Left lung (tissue), 4 donors: ENCODE measurements at regions not wholly inside any gene's neighbourhood (a gene's known extent, or its start where the extent isn't known, plus 50 kb on each side); places are given as distances from the start of the nearest gene placed in this dataset.

ENCODE experiments used
- ATAC-seq: fragments of 200-7000 bp; cut with Tn5 transposase; one replicate; pipeline ENCODE4 v1.9.1; 2020; ENCODE audit warnings: moderate library complexity
- DNase-seq, 4 donors: peaks; one replicate each; pipeline ENCODE4 v3.0.0-alpha.2; 2013 to 2020
- H3K27ac ChIP-seq, 2 donors: fragments of 200-600 bp; sonication (generic) in 1 of 2; one replicate each; pipeline versions ENCODE4 v1.5.0 to v1.8.0; 2020 to 2021
- H3K27me3 ChIP-seq, 2 donors: fragments of 200-600 bp; sonication (generic) in 1 of 2; one replicate each; pipeline versions ENCODE4 v1.5.0 to v1.8.0; 2020 to 2021
- H3K36me3 ChIP-seq, 2 donors: fragments of 200-600 bp; sonication (generic) in 1 of 2; one replicate each; pipeline versions ENCODE4 v1.5.0 to v1.8.0; 2020 to 2021
- H3K4me1 ChIP-seq, 2 donors: fragments of 200-600 bp; one replicate each; pipeline ENCODE4 v1.8.0; 2021
- H3K4me3 ChIP-seq, 2 donors: fragments of 200-600 bp; sonication (generic) in 1 of 2; one replicate each; pipeline versions ENCODE4 v1.5.0 to v1.8.0; 2020 to 2021; ENCODE audit warnings: mild to moderate bottlenecking in 1 of 2
- H3K9me3 ChIP-seq, 2 donors: fragments of 200-600 bp; sonication (generic) in 1 of 2; one replicate each; pipeline versions ENCODE4 v1.5.0 to v1.8.0; 2020 to 2021
- CTCF ChIP-seq, 2 donors: fragments of 200-600 bp; sonication (generic) in 1 of 2; IDR thresholded peaks; one replicate each; pipeline versions ENCODE4 v1.5.0 to v1.8.0; 2021; ENCODE audit warnings: antibody characterized with exemption in 2 of 2
- intact Hi-C, 2 donors: fragments of 100-400 bp; cut with DNase I; formaldehyde crosslinking; loops; one replicate each; pipeline versions ENCODE4 v1.11.2 to v1.14.2; 2022
- donor health status: DM: no; HTN: yes; CAD: no.
- donor health status: DM: no; HTN: no; CAD: no.

DNA sequence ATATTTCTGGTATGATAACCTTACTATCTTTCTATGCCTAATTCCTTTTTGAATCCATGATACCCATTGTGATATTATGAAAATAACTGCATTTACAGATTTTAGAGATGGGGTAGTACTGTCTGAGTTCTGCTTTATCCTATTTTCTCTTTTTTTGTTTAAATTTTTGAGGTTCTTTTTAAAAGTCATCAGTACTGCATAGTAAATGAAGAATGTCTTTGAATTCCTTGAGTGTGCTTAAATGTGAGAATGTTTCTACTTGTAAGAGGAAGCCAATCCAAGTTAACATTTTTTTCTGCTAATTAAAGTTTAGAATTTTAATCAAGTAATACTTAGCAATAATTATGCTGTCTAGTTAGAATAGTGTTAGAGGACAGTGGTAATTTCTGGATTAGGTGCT is 474.6 kb downstream of the PCNX1 start:
- ATAC-seq (no peak), DNase-seq (no peak)
- Histone ChIP-seq H3K27me3 (no peaks in the 10 kb centered on the region), H3K9me3 (peaks cover 0 to 5% of the 10 kb centered on the region in 2 donors), H3K4me3 (no peak overlapping the region), H3K36me3 (no peaks in the 10 kb centered on the region), H3K27ac (no peak overlapping the region), H3K4me1 (no peaks in the 10 kb centered on the region)
- TF ChIP-seq CTCF (IDR thresholded peaks at IDR 0.05) = no peak
- intact Hi-C loops = no loop called here

DNA sequence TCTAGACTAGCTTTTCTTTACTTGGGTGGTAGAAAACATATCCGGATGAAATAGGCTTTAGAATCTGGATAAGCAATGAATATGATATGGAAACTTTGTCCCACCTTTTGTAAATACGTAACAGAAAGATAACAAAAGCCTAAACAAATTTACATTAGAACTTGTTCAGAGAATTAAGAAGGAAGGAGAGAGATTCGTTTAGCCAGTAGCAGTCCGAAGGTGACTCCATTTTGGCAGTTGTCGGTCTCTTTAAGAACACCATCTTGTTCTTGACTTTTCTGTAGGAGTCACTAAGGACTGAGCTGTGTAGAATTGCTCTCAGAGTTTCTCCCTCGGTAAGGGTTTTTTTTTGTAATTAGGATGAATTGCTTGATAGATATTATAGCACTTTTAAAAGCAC is 475.1 kb downstream of the PCNX1 start:
- DNase-seq (no peak), ATAC-seq (no peak)
- no peak for TF ChIP-seq CTCF (IDR thresholded peaks at IDR 0.05)
- H3K36me3 ChIP-seq = no peaks in the 10 kb centered on the region
- no peak overlapping the region for H3K27ac ChIP-seq
- H3K4me3 ChIP-seq = no peak overlapping the region
- intact Hi-C loops = no loop called here
- no peaks in the 10 kb centered on the region for H3K27me3 ChIP-seq
- H3K9me3 ChIP-seq = peaks cover 0 to 2% of the 10 kb centered on the region in 2 donors
- no peaks in the 10 kb centered on the region for H3K4me1 ChIP-seq

GRCh38 chr14:71383510-71383909 is 476.3 kb downstream of the PCNX1 start:
- no peak overlapping the region for H3K27ac ChIP-seq
- DNase-seq = no peak
- H3K4me1 ChIP-seq = no peaks in the 10 kb centered on the region
- H3K9me3 ChIP-seq = no peaks in the 10 kb centered on the region
- no peaks in the 10 kb centered on the region for H3K36me3 ChIP-seq
- no peaks in the 10 kb centered on the region for H3K27me3 ChIP-seq
- no peak for TF ChIP-seq CTCF (IDR thresholded peaks at IDR 0.05)
- no peak overlapping the region for H3K4me3 ChIP-seq
- intact Hi-C loops = no loop called here
- no peak for ATAC-seq

DNA sequence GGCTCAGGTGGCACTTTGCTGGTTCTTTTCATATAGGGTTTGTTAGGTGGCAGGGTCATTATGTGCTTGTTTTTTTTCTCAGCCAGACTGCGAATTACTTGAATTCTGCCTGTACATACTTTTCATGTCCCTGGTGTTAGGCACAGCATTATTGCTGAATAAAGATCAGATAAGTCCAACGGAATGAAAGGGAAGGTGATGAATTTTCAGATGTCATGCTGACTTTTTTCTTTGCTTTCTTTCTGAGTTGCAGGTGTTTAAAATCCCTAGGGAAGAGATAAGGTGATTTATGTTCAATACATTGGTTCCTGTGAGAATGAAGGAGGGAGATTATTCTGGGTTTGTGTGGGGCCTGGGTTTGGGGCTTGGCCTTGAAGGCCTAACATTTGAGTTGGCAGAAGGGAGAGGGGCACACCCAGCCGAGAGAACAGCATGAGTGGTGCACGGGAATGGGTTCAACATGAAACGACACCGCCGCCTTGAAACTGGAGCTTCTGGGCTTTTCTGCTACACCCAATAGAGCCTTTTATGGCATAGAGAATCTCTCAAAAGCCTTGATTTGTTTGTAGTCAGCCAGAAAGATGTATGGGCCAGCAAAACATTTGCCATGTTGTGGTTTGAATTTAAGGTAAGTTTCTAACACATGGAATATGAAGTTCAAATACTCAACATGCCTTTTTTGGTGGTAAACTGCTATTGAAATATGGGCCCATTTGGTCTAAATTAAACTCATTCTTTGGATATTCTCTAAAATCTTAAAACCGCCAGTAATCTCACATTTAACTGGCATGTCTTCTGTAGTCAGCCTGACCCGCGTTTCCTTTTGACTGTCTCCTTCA is 477.0 kb downstream of the PCNX1 start:
- Histone ChIP-seq H3K27me3 (no peaks in the 10 kb centered on the region), H3K9me3 (no peaks in the 10 kb centered on the region), H3K27ac (no peak overlapping the region), H3K4me3 (no peak overlapping the region), H3K4me1 (no peaks in the 10 kb centered on the region), H3K36me3 (no peaks in the 10 kb centered on the region)
- TF ChIP-seq CTCF (IDR thresholded peaks at IDR 0.05) = no peak
- ATAC-seq (peak; percentile 25), DNase-seq (no peak)
- intact Hi-C loops = no loop called here

DNA sequence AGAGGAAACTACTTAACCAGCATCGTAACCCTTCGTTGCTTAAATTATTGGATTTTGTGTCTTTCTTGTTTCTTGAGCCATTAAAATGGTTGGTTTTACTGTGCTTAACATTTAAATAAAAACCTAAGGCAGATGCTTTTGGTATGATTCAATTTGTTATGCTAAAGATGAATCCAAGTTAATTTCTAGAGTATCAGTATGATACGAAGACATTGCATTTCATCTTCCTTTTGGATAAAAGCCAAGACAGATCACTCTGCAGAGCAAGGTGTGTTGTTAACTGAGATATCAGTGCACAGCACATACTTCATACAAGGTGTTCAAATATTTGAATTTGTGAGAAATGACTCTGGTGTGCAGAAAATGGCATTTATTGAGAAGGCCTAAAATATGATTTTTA is 480.5 kb downstream of the PCNX1 start:
- no peak overlapping the region for H3K27ac ChIP-seq
- no peaks in the 10 kb centered on the region for H3K4me1 ChIP-seq
- H3K4me3 ChIP-seq = no peak overlapping the region
- TF ChIP-seq CTCF (IDR thresholded peaks at IDR 0.05) = no peak
- ATAC-seq = no peak
- H3K9me3 ChIP-seq = no peaks in the 10 kb centered on the region
- intact Hi-C loops = no loop called here
- no peaks in the 10 kb centered on the region for H3K27me3 ChIP-seq
- DNase-seq = no peak
- H3K36me3 ChIP-seq = no peaks in the 10 kb centered on the region
